K562 (cell line): ENCODE measurements at regions not wholly inside any gene's neighbourhood (a gene's known extent, or its start where the extent isn't known, plus 50 kb on each side); places are given as distances from the start of the nearest gene placed in this dataset.

Source experiments
- E4F1 ChIP-seq: fragments of 250-450 bp; sonication (Bioruptor Pico); IDR thresholded peaks from 2 replicates; pipeline ENCODE4 v1.5.0; 2021; ENCODE audit warnings: mild to moderate bottlenecking, borderline replicate concordance
- HCFC1 ChIP-seq: IDR thresholded peaks from 2 replicates; pipeline ENCODE4 v1.6.1; 2012; ENCODE audit warnings: low read depth, low read length, improper control_type of control experiment
- MTA1 ChIP-seq: fragments of 450-650 bp; IDR thresholded peaks from 2 replicates; pipeline ENCODE4 v1.6.1; 2017; ENCODE audit warnings: borderline replicate concordance
- NRF1 ChIP-seq, 2 experiments: fragments of 450-650 bp; IDR thresholded peaks in 1 of 2; conservative IDR thresholded peaks in 1 of 2; 2 replicates each; pipeline ENCODE4 v1.6.1; 2014; ENCODE audit warnings: mild to moderate bottlenecking in 2 of 2
- SP1 ChIP-seq: sonication (generic); formaldehyde crosslinking; IDR thresholded peaks from 2 replicates; pipeline ENCODE4 v1.8.1; 2022; ENCODE audit warnings: mild to moderate bottlenecking, missing genetic modification reagents
- TCF7L2 ChIP-seq: fragments of 150-350 bp; IDR thresholded peaks from 2 replicates; pipeline ENCODE4 v1.6.1; 2016; ENCODE audit warnings: low read depth, mild to moderate bottlenecking, low read length, moderate library complexity
- YY1 ChIP-seq, 3 experiments: IDR thresholded peaks; 2 replicates each; pipeline ENCODE4 v1.6.1; 2011; ENCODE audit warnings: low read length in 2 of 3, mild to moderate bottlenecking in 2 of 3, moderate library complexity in 2 of 3, borderline replicate concordance in 1 of 3, control low read depth in 1 of 3, low read depth in 1 of 3; ENCODE audit not compliant: insufficient read depth in 3 of 3, insufficient replicate concordance in 2 of 3, control insufficient read depth in 1 of 3, insufficient read length in 1 of 3; ENCODE audit errors: extremely low read depth in 1 of 3
- ZNF584 ChIP-seq: fragments of 200-800 bp; sonication (Bioruptor generic); IDR thresholded peaks from 2 replicates; pipeline ENCODE4 v1.6.1; 2016; ENCODE audit warnings: low read depth, mild to moderate bottlenecking, missing genetic modification characterization, missing compliant biosample characterization

GRCh38 chr22:26985931-26986782, 328.8 kb downstream of the MIAT start:
- TF ChIP-seq ZNF584 (CRISPR knock-in tag): no peak
- TF ChIP-seq MTA1: no peak
- no peak for TF ChIP-seq E4F1
- no peak for TF ChIP-seq NRF1 (conservative IDR thresholded peaks at IDR 0.05 in 1 of 2, IDR thresholded peaks at IDR 0.05 in 1 of 2)
- no peak for TF ChIP-seq TCF7L2
- no peak for TF ChIP-seq SP1
- TF ChIP-seq HCFC1: no peak
- no peak for TF ChIP-seq YY1 (IDR thresholded peaks at IDR 0.05; ENCODE audit: borderline replicate concordance in 1 of 3, control insufficient read depth in 1 of 3, extremely low read depth in 1 of 3, insufficient read depth in 3 of 3, insufficient read length in 1 of 3, insufficient replicate concordance in 2 of 3, low read depth in 1 of 3, low read length in 2 of 3)
